ENCODE measurements at regions not wholly inside any gene's neighbourhood (a gene's known extent, or its start where the extent isn't known, plus 50 kb on each side); places are given as distances from the start of the nearest gene placed in this dataset.

GRCh38 chr4:165723051-165723795, 149.8 kb upstream of the TLL1 start:
- DNase-seq: no peak

- DNase-seq: no peak
These were observed 148.3 kb upstream of the TLL1 start for GRCh38 chr4:165724786-165725185.

GRCh38 chr4:165725352-165725751, 147.7 kb upstream of the TLL1 start:
- DNase-seq: no peak

GRCh38 chr4:165726831-165727230, 146.2 kb upstream of the TLL1 start:
- DNase-seq: no peak

GRCh38 chr4:165737309-165737972, 135.6 kb upstream of the TLL1 start:
- no peak for DNase-seq

GRCh38 chr4:165738571-165738970, 134.5 kb upstream of the TLL1 start:
- no peak for DNase-seq

GRCh38 chr4:165740911-165741310, 132.1 kb upstream of the TLL1 start:
- DNase-seq: no peak

GRCh38 chr4:165743422-165743821, 129.6 kb upstream of the TLL1 start:
- no peak for DNase-seq

GRCh38 chr4:165744370-165744769, 128.7 kb upstream of the TLL1 start:
- no peak for DNase-seq

- DNase-seq: no peak
These were observed 124.7 kb upstream of the TLL1 start for GRCh38 chr4:165748321-165748720.

- DNase-seq: no peak
These were observed 121.2 kb upstream of the TLL1 start for GRCh38 chr4:165751882-165752281.

GRCh38 chr4:165754664-165755063, 118.4 kb upstream of the TLL1 start:
- no peak for DNase-seq

- DNase-seq: no peak
These were observed 116.2 kb upstream of the TLL1 start for GRCh38 chr4:165756836-165757235.

GRCh38 chr4:165757451-165757850, 115.6 kb upstream of the TLL1 start:
- DNase-seq: no peak

GRCh38 chr4:165758086-165758485, 115.0 kb upstream of the TLL1 start:
- no peak for DNase-seq

GRCh38 chr4:165760182-165760581, 112.9 kb upstream of the TLL1 start:
- no peak for DNase-seq

GRCh38 chr4:165761963-165762362, 111.1 kb upstream of the TLL1 start:
- no peak for DNase-seq

- no peak for DNase-seq
These were observed 109.4 kb upstream of the TLL1 start for GRCh38 chr4:165763640-165764039.

- DNase-seq: no peak
These were observed 108.0 kb upstream of the TLL1 start for GRCh38 chr4:165765053-165765452.

GRCh38 chr4:165766018-165766417, 107.0 kb upstream of the TLL1 start:
- DNase-seq: no peak

GRCh38 chr4:165766976-165767375, 106.1 kb upstream of the TLL1 start:
- no peak for DNase-seq

- DNase-seq: no peak
These were observed 105.4 kb upstream of the TLL1 start for GRCh38 chr4:165767671-165768070.

- DNase-seq: no peak
These were observed 104.8 kb upstream of the TLL1 start for GRCh38 chr4:165768281-165768680.

GRCh38 chr4:165774326-165774725, 98.7 kb upstream of the TLL1 start:
- DNase-seq: no peak
